Gastrocnemius medialis (tissue), 4 donors: ENCODE measurements at regions not wholly inside any gene's neighbourhood (a gene's known extent, or its start where the extent isn't known, plus 50 kb on each side); places are given as distances from the start of the nearest gene placed in this dataset.
"Not testable (repeated sequence)": the region's sequence is repeated elsewhere in the genome, so short reads cannot be mapped to it uniquely, and the experiment has no call there.

ENCODE experiments used
- ATAC-seq, 2 donors: fragments of 150-250 bp; one replicate each; pipeline ENCODE4 v1.9.1; 2016
- DNase-seq, 2 donors: peaks; one replicate each; pipeline ENCODE4 v3.0.0-alpha.2; 2019
- H3K27ac ChIP-seq, 4 donors: fragments of 200-600 bp; sonication (generic); 1 replicate in 1 of 4; 2 replicates in 3 of 4; pipeline ENCODE4 v1.5.1; 2016 to 2018; ENCODE audit warnings: mild to moderate bottlenecking in 2 of 4, moderate library complexity in 1 of 4
- H3K27me3 ChIP-seq, 3 donors: fragments of 200-600 bp; sonication (generic) in 2 of 3; 1 replicate in 1 of 3; 2 replicates in 2 of 3; pipeline versions ENCODE4 v1.5.1 to v1.6.0; 2016 to 2019; ENCODE audit warnings: mild to moderate bottlenecking in 1 of 3, moderate library complexity in 1 of 3
- H3K36me3 ChIP-seq, 2 donors: fragments of 200-600 bp; sonication (generic) in 1 of 2; one replicate each; pipeline ENCODE4 v1.5.1; 2017 to 2018
- H3K4me1 ChIP-seq, 2 donors: fragments of 200-600 bp; sonication (generic) in 1 of 2; one replicate each; pipeline ENCODE4 v1.5.1; 2016 to 2017; ENCODE audit warnings: mild to moderate bottlenecking in 2 of 2
- H3K4me3 ChIP-seq, 4 donors: fragments of 200-600 bp; sonication (generic) in 3 of 4; 1 replicate in 1 of 4; 2 replicates in 3 of 4; pipeline ENCODE4 v1.5.1; 2016 to 2019; ENCODE audit warnings: mild to moderate bottlenecking in 2 of 4
- H3K9me3 ChIP-seq, 3 donors: fragments of 200-600 bp; sonication (generic) in 2 of 3; 1 replicate in 1 of 3; 2 replicates in 2 of 3; pipeline ENCODE4 v1.5.1; 2016 to 2019
- CTCF ChIP-seq, 5 experiments: fragments of 450-650 bp in 3 of 5; fragments of 200-600 bp in 2 of 5; sonication (generic) in 2 of 5; IDR thresholded peaks in 4 of 5; conservative IDR thresholded peaks in 1 of 5; 1 replicate in 4 of 5; 2 replicates in 1 of 5; pipeline ENCODE4 v1.5.1; 2016 to 2019; ENCODE audit warnings: antibody characterized with exemption in 5 of 5, mild to moderate bottlenecking in 3 of 5, moderate library complexity in 3 of 5
- POLR2A ChIP-seq, 2 donors: fragments of 450-650 bp; IDR thresholded peaks; one replicate each; pipeline ENCODE4 v1.6.1; 2017; ENCODE audit warnings: antibody characterized with exemption in 2 of 2, mild to moderate bottlenecking in 2 of 2, moderate library complexity in 2 of 2
- in situ Hi-C, 4 donors: fragments of 200-750 bp; cut with MboI; loops; one replicate each; pipeline versions ENCODE4 v1.15.0 to v1.8.0; 2017; ENCODE audit warnings: low sequenced_read_pairs in 4 of 4
- intact Hi-C: fragments of 100-400 bp; cut with DNase I; formaldehyde crosslinking; loops from one replicate; pipeline ENCODE4 v1.15.1; 2023; ENCODE audit warnings: low total_unique reads

- intact Hi-C loops, result no loop called here
- Histone ChIP-seq H3K27me3 (no peaks in the 10 kb centered on the region), H3K9me3 (no peaks in the 10 kb centered on the region), H3K27ac (no peak overlapping the region), H3K4me3 (no peak overlapping the region), H3K4me1 (no peaks in the 10 kb centered on the region), H3K36me3 (no peaks in the 10 kb centered on the region)
- TF ChIP-seq CTCF (IDR thresholded peaks at IDR 0.05 in 4 of 5, conservative IDR thresholded peaks at IDR 0.05 in 1 of 5) (no peak), POLR2A (IDR thresholded peaks at IDR 0.05) (no peak)
- ATAC-seq (no peak), DNase-seq (no peak)
- in situ Hi-C loops, result no loop called here
These were observed 233.7 kb upstream of the CWC22 start for GRCh38 chr2:180240774-180241173.

- TF ChIP-seq CTCF (IDR thresholded peaks at IDR 0.05 in 4 of 5, conservative IDR thresholded peaks at IDR 0.05 in 1 of 5), result no peak
- no peak for TF ChIP-seq POLR2A (IDR thresholded peaks at IDR 0.05)
- Histone ChIP-seq H3K36me3 (no peaks in the 10 kb centered on the region), H3K4me3 (no peak overlapping the region), H3K27me3 (no peaks in the 10 kb centered on the region), H3K9me3 (no peaks in the 10 kb centered on the region), H3K4me1 (no peaks in the 10 kb centered on the region), H3K27ac (no peak overlapping the region)
- ATAC-seq (no peak), DNase-seq (no peak)
- in situ Hi-C loops (no loop called here), intact Hi-C loops (no loop called here)
These were observed 231.6 kb upstream of the CWC22 start for GRCh38 chr2:180238729-180239128.

GRCh38 chr2:180236061-180236460 is 229.0 kb upstream of the CWC22 start:
- ATAC-seq, H3K27ac ChIP-seq, DNase-seq, H3K27me3 ChIP-seq, H3K4me1 ChIP-seq, intact Hi-C loops, H3K36me3 ChIP-seq, in situ Hi-C loops, H3K9me3 ChIP-seq, H3K4me3 ChIP-seq: not testable (repeated sequence)

GRCh38 chr2:180235506-180235905 is 228.4 kb upstream of the CWC22 start:
- intact Hi-C loops, result not testable (repeated sequence)

GRCh38 chr2:180234991-180235390 is 227.9 kb upstream of the CWC22 start:
- H3K9me3 ChIP-seq, in situ Hi-C loops, intact Hi-C loops: not testable (repeated sequence)

More at GRCh38 chr2:180235506-180235905, 228.4 kb upstream of the CWC22 start:
- H3K4me3 ChIP-seq, H3K36me3 ChIP-seq, ATAC-seq, DNase-seq, H3K4me1 ChIP-seq, H3K27me3 ChIP-seq, in situ Hi-C loops, H3K9me3 ChIP-seq, H3K27ac ChIP-seq: not testable (repeated sequence)

GRCh38 chr2:180231015-180231414 is 223.9 kb upstream of the CWC22 start:
- H3K4me1 ChIP-seq, result no peaks in the 10 kb centered on the region
- no peak for TF ChIP-seq POLR2A (IDR thresholded peaks at IDR 0.05)
- TF ChIP-seq CTCF (IDR thresholded peaks at IDR 0.05 in 4 of 5, conservative IDR thresholded peaks at IDR 0.05 in 1 of 5), result no peak
- no peak overlapping the region for H3K27ac ChIP-seq
- H3K9me3 ChIP-seq, result no peaks in the 10 kb centered on the region
- H3K36me3 ChIP-seq, result no peaks in the 10 kb centered on the region
- ATAC-seq (no peak), DNase-seq (no peak)
- intact Hi-C loops (no loop called here), in situ Hi-C loops (no loop called here)
- H3K27me3 ChIP-seq, result no peaks in the 10 kb centered on the region
- no peak overlapping the region for H3K4me3 ChIP-seq

More at GRCh38 chr2:180234991-180235390, 227.9 kb upstream of the CWC22 start:
- not testable (repeated sequence) for H3K27me3 ChIP-seq, ATAC-seq, H3K27ac ChIP-seq, DNase-seq, H3K4me1 ChIP-seq, H3K4me3 ChIP-seq, H3K36me3 ChIP-seq
